GM18868 (cell line): ENCODE measurements at regions not wholly inside any gene's neighbourhood (a gene's known extent, or its start where the extent isn't known, plus 50 kb on each side); places are given as distances from the start of the nearest gene placed in this dataset.
A peak's percentile ranks its signal among the peaks of the same experiment; 100 is the strongest.

Source experiments
- ATAC-seq: cut with Tn5 transposase; IDR thresholded peaks from one replicate; pipeline ENCODE4 v1.9.1; 2021; ENCODE audit warnings: mild to moderate bottlenecking, moderate library complexity; ENCODE audit not compliant: unreplicated experiment

DNA sequence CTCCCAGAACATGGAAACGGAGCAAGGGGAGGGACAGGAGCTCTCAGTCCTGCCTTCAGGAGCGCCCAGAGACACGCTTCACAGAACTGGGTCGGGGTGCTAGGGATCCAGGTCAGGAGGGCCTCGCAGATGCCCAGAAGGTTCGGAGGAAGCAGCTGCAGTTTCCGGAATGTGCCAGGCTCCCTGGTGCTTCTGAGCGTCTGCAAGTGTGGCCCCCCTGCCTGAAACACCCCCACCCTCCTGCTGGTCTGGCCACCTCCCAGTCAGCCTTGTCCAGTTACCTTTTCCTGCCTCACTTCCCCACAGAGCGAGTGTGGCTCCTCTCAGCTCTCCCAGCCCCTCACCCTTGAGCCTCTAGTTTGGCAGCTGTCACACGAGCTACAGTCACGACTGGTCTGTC lies 88.3 kb upstream of the TAF1B start:
- ATAC-seq, result no peak

DNA sequence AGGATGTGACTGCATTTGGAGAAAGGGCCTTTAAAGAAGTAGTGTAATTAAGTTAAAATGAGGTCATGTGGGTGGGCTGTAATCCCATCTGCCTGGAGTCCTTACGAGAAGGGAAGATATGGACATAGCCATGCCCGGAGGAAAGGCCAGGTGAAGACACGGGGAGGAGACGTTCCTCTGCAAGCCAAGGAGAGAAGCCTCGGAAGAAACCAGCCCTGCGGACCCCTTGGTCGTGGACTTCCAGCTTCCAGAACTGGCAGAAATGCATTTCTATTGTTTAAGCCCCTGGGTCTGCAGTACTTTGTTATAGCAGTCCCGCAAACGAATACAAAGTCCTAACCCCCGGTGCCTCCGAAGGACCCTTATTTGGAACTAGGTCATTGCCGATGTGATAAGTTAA lies 87.6 kb upstream of the TAF1B start:
- ATAC-seq, result no peak

DNA sequence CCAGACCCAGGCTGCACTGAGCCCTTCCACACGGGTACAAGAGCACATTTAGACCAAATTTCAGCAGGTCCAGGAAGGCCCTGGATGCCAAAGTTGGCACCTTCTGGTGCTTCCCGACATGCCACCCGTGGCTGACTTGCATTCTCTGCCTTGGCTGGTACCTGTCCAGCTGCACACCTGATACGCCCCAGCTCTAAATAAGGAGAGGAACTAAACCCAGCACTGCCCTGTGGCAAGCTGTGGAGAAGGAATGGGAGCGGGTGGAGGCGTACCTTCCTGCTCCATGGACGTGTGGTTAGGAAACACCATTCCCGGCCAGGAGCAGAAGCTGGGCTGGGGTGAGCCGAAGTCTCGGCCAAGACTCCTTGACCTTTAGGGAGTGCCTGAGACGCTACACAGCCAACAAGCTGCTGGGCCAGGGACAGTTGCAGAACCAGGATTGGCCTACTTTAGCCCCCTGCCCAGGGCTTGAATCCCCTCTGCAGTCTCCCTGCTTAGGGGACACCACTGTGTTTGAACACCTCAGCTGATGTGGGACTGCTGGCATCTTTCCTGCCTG lies 86.5 kb upstream of the TAF1B start:
- no peak for ATAC-seq

DNA sequence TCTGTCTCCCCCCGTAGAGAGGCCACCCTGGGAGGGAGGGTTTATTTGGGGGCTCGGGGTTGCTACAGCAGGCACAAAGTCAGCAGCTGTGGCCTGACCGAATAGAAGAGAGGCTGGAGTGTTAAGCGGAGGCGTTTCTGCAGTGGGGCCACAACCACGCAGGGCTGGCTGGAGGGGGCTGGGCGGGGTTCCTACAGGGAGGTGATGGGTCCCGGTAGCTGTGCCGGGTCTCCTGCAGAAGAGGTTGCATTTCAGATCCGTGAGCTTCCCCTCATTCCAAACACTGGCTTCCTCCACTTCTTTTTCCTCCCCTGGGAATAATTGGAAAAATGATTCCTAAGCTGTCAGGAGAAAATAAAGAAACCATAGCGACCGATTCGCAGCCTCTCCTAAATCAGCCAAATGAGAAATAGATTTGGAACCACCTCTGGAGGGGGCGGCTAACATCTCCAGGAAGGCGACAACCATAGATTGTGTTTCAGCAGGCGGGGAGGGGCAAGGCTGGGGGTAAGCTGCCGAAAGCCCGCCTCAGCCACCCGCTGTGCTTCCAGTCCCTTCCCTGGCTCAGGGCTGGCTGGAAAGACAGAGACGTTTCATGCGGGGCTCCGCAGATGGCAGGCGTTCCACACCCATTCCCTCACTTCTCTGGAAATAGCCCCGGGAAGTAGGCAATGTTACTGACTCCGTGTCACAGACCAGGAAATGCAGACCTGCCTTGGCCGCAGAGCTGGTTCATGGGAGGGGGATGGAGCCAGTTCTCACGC lies 85.6 kb upstream of the TAF1B start:
- ATAC-seq, result no peak

DNA sequence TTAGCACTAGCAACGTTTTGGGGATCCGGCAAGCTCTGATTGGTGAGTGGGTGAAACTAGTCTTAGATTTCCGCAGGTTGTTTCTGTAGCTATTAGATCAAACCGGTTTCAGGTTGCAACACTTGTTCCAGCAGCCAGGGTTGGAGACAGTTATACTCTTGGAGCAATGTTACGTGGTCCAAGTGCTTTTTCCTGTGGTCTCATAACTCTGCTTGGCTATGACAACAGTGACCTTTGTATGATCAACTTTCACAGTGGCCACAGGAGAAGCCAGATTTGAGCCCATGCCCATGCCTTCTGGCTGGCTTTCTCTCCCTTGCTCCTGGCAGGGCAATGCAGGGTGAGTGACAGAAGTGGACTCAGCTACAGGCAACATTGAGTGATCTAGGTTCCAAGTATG lies 84.5 kb upstream of the TAF1B start:
- ATAC-seq, result no peak

DNA sequence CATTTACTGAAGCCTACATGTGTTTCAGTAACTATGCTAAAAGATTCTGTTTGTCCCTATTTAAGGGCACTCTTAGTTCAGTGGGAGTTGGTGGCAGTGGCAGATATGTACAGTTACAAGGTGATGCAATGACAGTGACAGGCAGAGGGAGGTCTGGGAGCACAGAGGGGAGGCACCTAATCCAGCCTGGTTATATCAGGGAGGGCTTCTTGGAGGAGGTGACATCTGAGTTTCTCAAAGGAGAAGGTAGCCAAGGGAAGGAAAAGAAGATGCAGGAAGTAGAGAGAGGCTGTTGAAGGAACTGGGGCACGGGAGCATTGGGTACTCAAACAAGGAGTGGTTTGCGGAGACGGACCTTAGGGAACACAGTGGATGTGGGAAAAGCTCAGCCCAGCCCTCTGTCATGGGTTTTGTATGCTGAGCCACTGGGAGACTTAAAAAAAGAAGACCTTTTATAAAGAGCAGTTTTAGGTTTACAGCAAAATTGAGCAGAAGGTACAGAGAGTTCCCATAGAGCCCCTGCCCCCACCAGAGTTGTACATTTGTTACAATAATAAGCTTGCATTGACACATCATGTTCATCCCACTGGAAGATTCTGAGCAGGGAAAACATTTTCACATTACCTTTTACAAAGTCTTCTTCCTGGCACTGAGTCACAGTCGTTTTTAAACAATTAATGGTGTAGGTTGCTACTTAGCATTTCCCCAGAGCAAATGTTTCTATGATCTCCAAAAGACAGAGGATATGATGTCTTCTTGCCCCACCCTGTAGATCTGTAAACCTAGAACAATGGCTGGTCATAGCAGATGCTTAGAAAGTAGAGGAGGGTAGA lies 83.0 kb upstream of the TAF1B start:
- ATAC-seq, result no peak

DNA sequence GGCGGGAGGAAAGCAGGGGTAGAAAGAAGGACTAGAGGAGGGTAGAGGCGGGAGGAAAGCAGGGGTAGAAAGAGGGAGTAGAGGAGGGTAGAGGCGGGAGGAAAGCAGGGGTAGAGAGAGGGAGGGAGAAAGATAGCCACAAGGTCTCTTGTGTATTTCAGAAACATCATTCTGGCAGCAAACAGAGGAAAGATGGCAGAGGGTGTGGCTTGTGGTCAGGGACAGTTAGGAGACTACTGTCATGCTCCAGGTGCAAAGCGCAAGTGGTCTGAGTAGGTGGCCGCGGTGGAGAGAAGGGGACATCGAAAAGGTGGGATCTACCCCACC lies 82.4 kb upstream of the TAF1B start:
- no peak for ATAC-seq

DNA sequence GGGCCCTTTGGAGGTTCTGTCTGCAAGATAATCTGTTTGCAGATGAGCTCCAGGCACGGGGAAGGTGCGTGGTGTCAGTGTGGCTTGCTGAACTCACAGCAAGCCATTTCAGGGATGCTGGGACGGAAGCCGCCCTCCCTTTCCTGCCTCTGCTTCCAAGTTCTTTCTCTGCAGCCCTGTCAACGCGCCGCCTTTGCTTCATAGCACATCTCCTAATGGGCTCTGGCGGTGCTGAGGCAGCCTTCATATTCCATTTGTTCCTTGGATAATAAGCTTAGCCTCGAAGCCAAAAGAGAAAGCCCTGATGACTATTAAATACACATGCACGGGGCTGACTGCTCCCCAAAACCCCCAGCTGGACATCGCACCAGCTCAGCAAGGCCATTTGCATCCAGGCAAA lies 81.7 kb upstream of the TAF1B start:
- no peak for ATAC-seq

DNA sequence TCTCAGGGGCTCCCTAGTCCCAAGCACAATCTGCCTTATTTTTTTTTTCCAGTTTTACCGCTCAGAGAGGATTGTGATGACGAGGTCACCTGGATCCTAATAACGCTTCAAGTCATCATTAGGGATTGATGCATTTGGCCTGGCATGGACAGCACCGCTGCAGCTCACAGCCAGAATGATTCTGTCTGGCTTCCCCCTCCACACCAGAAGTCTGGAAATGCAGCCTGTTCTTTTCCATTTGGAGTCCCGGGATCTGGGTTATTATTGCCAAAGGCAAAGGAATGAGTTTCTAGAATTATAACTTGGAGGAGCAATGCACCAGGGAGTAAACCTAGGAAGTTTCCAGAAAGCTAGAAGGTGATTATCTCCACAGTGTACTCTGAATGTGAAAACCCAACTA lies 81.1 kb upstream of the TAF1B start:
- ATAC-seq, result no peak

DNA sequence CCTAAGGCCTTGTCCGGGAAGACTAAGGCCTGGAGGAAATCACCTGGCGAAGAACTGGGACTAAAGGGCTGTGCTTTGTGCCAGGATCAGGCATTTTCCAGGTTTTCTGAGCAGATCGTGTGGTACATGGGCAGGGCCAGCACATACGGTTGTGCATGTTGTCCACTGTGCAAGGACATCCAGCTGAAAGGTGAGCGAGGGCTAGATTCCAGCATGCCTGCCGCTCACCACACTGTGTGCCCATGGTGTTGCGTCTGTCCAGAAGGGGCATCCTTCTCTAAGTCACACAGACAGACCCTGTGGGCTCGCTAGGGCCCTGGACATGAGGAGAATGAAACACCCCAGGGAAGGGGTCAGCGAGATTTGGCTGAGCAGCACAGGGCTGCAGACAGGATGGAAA lies 80.3 kb upstream of the TAF1B start:
- no peak for ATAC-seq

DNA sequence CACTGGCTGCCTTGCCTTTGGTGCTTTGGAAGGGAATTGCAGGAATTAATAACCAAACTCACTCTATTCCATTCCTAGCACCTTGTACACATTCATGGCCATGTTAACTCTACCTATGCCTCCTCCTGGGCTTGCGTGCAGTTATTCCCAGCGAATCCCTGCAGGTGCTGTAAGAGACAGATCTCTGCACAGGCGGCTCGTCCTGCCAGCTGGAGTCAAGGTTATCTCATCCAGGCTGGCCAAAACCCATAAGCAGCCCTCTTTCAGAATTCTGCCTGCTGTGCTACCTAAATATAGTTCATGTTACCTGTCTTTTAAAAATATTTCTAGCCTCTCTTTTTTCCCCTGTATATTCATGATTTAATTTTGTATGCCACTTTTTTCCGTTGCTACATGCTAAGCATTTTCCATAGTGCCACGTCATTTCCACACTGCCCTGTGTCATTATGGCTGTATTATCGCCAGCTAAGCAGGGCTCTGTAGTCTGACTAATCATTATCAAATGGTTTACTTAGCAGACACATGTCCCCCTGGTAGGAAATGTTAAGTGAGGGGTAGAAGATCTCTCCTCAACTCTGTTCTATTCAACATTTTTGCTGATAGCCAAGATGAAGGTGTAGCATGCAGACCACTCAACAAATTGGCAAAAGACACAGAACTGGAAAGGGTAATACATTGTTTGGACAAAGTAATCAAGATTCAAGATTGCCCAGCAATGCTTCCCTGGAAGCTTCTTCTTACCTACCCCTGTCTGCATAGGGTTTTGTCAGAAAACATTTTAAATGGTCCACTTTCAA lies 79.7 kb upstream of the TAF1B start:
- ATAC-seq, result no peak

DNA sequence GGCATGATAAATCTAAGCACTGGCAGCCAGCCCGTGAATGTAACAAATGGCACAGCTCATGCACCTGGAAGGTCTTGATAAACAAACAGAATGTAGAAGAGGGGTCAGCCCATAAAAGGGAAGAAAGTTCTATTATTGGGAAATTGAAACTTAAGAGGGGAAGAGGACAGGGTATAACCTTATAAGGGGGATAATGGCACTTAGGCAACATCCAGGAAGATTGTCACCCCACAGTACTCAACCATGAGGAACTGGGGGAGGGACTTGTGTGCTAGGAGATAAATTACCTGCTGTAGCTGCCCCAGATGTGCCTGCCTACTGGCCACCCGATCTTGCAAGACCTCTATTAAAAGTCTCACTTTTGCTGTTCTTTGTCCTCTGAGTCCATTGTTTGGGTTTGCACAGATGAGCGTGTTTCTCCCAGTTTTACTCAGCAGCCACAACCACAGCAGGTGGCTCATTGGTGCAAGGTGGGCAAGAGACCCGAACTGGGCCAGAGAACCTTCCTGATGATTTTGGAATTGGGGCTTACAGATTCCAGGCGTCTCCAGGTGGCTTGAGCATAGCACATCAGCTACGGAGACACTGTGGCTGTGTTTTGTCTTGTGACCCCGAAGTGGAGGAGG lies 79.0 kb upstream of the TAF1B start:
- ATAC-seq, result no peak

DNA sequence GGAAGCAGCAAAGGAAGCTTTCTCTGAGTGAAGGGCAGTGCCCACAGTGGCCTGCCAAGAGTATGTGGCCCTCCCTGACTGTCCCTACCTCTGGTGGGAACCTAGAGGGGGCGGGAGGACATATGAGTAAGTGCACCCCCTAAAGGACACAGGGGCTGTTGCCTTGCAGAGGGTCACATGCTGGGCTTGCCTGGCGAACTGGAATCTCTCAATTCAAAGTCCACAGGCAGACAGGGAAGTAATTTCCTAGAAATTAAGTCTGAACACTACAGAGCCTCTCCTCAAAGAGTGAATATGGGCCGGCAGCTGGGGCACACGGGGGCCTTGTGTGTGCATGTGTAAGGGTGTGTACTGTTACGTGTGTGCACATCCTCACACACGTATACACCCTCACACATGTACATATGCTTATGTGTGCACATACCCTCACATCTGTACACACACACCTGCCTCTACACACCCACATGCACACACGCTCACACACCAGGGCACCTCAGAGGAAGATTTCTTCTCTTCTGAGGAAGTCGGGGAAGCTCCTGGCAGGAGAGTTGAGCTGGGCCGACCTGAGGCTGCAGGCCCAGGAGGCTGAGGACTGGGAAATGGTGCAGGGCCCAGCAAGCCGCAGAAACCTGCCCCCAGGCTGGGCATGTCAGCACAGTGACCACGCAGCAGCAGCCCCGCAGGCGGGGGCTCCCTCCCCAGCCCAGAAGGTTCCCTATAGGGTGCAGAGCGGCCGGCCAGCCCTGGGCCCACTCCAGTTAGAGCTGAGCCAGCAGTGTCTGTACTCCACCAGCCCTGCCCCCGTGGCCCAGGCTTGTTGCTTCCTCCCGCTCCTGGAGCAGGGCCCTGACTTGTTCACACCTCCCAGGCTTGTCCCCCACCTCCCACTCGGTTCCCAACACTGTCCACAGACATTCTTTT lies 77.4 kb upstream of the TAF1B start:
- no peak for ATAC-seq

DNA sequence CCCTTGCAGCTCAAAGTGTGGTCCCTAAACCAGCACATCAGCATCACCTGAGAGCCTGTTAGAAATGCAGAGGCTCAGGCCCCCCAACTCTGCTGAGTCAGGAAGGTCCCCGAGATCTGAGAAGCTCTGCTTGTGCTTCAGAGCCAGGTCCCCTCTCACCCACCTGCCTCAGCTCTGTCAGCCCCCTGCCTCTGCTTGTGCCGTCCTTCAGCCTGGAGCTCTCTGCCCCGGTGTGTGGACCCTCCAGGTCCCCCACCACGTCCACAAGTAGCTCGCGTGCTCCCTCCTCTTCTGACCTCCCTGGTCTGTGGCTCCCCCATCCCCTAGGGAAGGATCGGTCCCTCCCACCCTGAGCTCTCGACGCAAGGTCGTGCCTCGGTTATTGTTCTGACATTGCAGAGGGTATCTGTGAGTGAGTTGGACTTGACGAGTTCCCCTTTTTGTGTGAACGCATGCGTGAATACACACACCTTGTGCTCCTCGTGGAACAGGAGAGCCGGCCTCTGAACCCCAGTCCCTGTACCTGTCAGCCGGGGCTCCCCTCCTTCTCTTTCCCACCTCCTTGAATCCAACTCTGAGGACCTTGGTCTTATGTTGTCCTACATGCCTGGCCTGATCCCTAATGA lies 75.5 kb upstream of the TAF1B start:
- peak; percentile 43 for ATAC-seq

DNA sequence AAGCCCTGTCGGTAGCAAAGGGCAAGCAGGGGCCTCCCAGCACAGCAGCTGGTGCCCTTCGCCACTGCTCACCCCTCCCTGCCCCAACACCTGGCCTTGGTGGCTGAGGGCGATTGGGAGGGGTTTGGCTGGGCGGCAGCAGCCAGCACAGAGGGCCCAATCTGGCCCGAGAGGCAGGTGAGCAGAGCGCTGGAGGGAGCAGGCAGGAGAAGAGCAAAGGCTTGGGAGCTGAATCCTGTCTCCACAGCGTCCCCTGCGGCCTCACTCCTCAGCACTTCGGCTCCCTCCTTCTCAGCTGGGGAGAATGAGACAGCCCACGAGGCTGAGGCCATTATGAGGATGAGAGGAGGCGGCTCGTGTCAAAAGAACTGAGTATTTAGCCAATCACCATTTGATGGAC lies 74.9 kb upstream of the TAF1B start:
- ATAC-seq, result no peak

DNA sequence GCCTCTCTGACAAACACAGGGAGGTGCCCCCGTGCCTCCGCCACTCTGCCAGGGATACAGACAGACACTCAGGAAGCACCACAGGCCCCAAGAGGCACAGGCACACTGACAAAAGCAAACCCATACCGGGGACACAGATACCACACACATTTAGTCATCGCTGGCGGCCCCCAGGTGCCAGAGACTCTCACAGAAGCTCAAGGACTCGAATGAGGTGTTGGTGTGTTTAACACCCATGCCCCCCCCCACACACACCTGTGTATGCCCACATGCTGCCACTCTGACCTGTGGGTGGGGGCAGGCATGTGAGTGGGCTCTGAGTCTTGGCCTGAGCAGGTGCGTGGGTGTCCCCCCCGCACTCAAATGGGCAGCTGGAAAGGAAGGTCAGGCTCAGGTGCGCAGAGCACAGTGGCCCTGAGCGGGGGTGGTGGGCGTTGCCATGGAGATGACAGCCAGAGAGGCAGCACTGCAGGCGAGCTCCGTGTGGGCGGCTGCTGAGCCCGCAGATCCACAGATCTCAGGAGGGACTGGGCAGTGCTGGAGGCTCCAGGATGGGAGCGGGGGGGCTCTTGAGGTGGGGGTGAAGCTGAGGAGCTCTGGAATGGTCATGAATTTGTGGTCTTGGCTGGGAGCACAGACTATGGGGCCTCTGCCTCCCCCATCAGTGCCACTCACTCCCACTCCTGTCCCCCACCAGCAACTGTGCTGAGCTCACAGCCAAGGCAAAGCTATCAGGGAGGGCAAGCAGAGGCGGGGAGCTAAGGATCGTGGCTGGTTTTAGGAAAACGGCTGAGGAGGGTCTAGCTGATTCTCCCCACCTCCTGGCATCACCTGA lies 73.9 kb upstream of the TAF1B start:
- ATAC-seq, result no peak

DNA sequence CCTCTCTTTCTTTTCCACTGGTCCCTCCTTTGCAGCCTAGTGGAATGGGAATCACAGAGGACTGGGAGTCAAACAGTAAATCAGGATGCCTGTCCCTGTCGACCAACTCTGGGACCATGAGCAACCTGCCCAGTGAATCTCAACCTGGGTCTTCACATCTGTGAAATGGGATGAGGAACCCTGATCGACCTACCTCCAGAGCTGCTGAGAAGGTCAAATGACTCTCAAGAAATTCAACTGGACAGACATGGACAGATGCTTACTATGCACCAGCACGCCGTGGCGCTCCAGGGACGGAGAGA lies 73.3 kb upstream of the TAF1B start:
- ATAC-seq, result no peak

DNA sequence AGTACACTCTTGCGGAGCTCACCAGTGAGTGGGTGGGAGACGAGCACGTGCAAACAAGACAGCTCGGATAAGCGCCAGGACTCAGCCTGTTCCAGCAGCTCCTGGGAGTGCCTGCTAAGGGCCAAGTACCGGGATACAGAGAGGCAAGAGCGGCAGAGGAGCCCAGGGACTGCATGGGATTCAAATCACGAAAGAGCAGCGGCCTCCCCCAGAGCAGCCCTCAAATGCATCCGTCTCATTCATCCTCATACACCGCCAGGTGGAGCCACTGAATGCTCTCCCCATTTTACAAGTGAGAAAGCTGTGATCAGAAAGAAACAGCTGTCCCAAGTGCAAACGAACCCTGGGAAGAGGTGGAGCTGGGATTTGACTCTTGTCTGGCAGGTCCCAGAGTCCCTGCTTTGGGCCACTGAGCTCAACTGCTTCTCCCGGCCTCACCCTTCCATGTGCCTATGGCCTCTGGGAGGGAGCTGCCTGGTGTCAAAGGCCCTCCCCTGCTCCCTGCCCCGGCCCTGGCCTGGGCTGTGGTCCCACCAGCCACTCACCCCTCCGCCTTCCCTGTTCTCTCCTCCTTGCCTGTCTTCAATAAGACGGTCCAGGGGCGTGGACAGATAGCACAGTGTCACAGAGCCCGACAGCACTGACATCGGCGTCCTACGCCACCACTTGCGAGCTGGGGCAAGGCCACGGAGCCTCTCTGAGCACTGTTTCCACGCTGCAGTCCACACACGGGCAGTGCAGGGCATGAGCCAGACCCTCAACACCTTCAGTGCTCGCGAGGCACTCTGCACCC lies 72.8 kb upstream of the TAF1B start:
- ATAC-seq, result peak; percentile 40
